ENCODE measurements at regions not wholly inside any gene's neighbourhood (a gene's known extent, or its start where the extent isn't known, plus 50 kb on each side); places are given as distances from the start of the nearest gene placed in this dataset.

- TF ChIP-seq CTCF (IDR thresholded peaks at IDR 0.05 in 4 of 5, conservative IDR thresholded peaks at IDR 0.05 in 1 of 5), result no peak
- TF ChIP-seq POLR2A (IDR thresholded peaks at IDR 0.05), result no peak
Observed at GRCh38 chr20:12860619-12861247, 148.0 kb upstream of the SPTLC3 start.
